Stimulated activated CD8-positive, alpha-beta memory T cell treated with anti-CD3 and anti-CD28 coated beads, Interleukin-4, amount 100 ng/mL, for 4 hours (primary cell): ENCODE measurements at regions not wholly inside any gene's neighbourhood (a gene's known extent, or its start where the extent isn't known, plus 50 kb on each side); places are given as distances from the start of the nearest gene placed in this dataset.
"Not testable (repeated sequence)": the region's sequence is repeated elsewhere in the genome, so short reads cannot be mapped to it uniquely, and the experiment has no call there.

Experiments
- DNase-seq, 2 donors: peaks; one replicate each; pipeline ENCODE4 v3.0.0-alpha.2; 2020; ENCODE audit warnings: low read depth in 2 of 2, low spot score in 1 of 2

GRCh38 chr6:90463359-90463758 is 123.5 kb downstream of the MAP3K7 start:
- DNase-seq: no peak

GRCh38 chr6:90462102-90462501 is 124.8 kb downstream of the MAP3K7 start:
- DNase-seq: no peak

- no peak for DNase-seq
Observed at GRCh38 chr6:90461383-90461782, 125.5 kb downstream of the MAP3K7 start.

- no peak for DNase-seq
Observed at GRCh38 chr6:90460051-90460450, 126.8 kb downstream of the MAP3K7 start.

GRCh38 chr6:90459225-90459758 is 127.6 kb downstream of the MAP3K7 start:
- DNase-seq: no peak

- DNase-seq: peak; percentile 31 to 50
Observed at GRCh38 chr6:90458353-90459224, 128.3 kb downstream of the MAP3K7 start.

GRCh38 chr6:90457867-90458259 is 129.0 kb downstream of the MAP3K7 start:
- no peak for DNase-seq

GRCh38 chr6:90456997-90457866 is 129.6 kb downstream of the MAP3K7 start:
- DNase-seq: not testable (repeated sequence)

- no peak for DNase-seq
Observed at GRCh38 chr6:90456001-90456400, 130.9 kb downstream of the MAP3K7 start.

- DNase-seq: no peak
Observed at GRCh38 chr6:90454836-90455427, 131.9 kb downstream of the MAP3K7 start.

GRCh38 chr6:90450268-90450953 is 136.5 kb downstream of the MAP3K7 start:
- no peak for DNase-seq

GRCh38 chr6:90449311-90449710 is 137.6 kb downstream of the MAP3K7 start:
- no peak for DNase-seq

GRCh38 chr6:90448836-90449235 is 138.0 kb downstream of the MAP3K7 start:
- no peak for DNase-seq

GRCh38 chr6:90446164-90446563 is 140.7 kb downstream of the MAP3K7 start:
- no peak for DNase-seq

- DNase-seq: no peak
Observed at GRCh38 chr6:90445533-90446108, 141.3 kb downstream of the MAP3K7 start.

- DNase-seq: no peak
Observed at GRCh38 chr6:90444160-90444714, 142.6 kb downstream of the MAP3K7 start.

- no peak for DNase-seq
Observed at GRCh38 chr6:90442366-90442765, 144.5 kb downstream of the MAP3K7 start.

GRCh38 chr6:90440586-90441283 is 144.1 kb upstream of the BACH2 start:
- DNase-seq: no peak

GRCh38 chr6:90439586-90439985 is 142.9 kb upstream of the BACH2 start:
- no peak for DNase-seq

GRCh38 chr6:90436403-90436802 is 139.8 kb upstream of the BACH2 start:
- DNase-seq: no peak
